Panc1 (cell line): ENCODE measurements at regions not wholly inside any gene's neighbourhood (a gene's known extent, or its start where the extent isn't known, plus 50 kb on each side); places are given as distances from the start of the nearest gene placed in this dataset.

Source experiments
- ATAC-seq: fragments of 200-7000 bp; cut with Tn5 transposase; 2 replicates; pipeline ENCODE4 v1.9.1; 2020; ENCODE audit warnings: mild to moderate bottlenecking, moderate library complexity
- BruUV-seq: library from RNA; stranded (reverse); fragments of 400-500 nt; replicated peaks from 2 replicates; lab custom pipeline; 2021; lab: Mats Ljungman, UMichigan
- CTCF ChIA-PET: fragments of 300-600 bp; sonication (Branson Sonifier 250); formaldehyde crosslinking; loops from one replicate; lab custom pipeline; 2022; ENCODE audit warnings: antibody characterized with exemption; lab: Charles Lee
- POLR2A ChIA-PET: fragments of 300-600 bp; sonication (Branson Sonifier 250); formaldehyde crosslinking; loops from one replicate; lab custom pipeline; 2022; ENCODE audit warnings: antibody characterized with exemption; lab: Charles Lee
- DNase-seq: peaks from one replicate; pipeline ENCODE4 v3.0.0-alpha.2; 2010; ENCODE audit warnings: low read depth, low spot score
- H3K27ac ChIP-seq: 2 replicates; pipeline ENCODE4 v1.5.1; 2011; ENCODE audit warnings: mild to moderate bottlenecking, low read length, inconsistent platforms
- H3K27me3 ChIP-seq: fragments of 200-500 bp; sonication (Bioruptor generic); 2 replicates; pipeline ENCODE4 v1.6.0; 2014; ENCODE audit warnings: low read length, inconsistent platforms; ENCODE audit not compliant: control insufficient read depth, insufficient read depth
- H3K36me3 ChIP-seq: fragments of 200-500 bp; sonication (Bioruptor generic); 2 replicates; pipeline ENCODE4 v1.5.1; 2014; ENCODE audit warnings: inconsistent platforms, mild to moderate bottlenecking, low read length, moderate library complexity; ENCODE audit not compliant: control insufficient read depth, insufficient read depth
- H3K4me1 ChIP-seq: 2 replicates; pipeline ENCODE4 v1.5.1; 2011; ENCODE audit warnings: inconsistent platforms, mild to moderate bottlenecking, low read length, moderate library complexity; ENCODE audit not compliant: control insufficient read depth, insufficient read depth
- H3K4me3 ChIP-seq, 2 experiments: 2 replicates each; pipeline ENCODE4 v1.5.1; 2011 to 2012; ENCODE audit warnings: low read depth in 2 of 2, low read length in 2 of 2, mild to moderate bottlenecking in 2 of 2, inconsistent platforms in 1 of 2, moderate library complexity in 1 of 2
- H3K9me3 ChIP-seq: fragments of 200-500 bp; sonication (Bioruptor generic); 2 replicates; pipeline ENCODE4 v1.5.1; 2014; ENCODE audit warnings: low read depth, mild to moderate bottlenecking, inconsistent platforms, low read length, moderate library complexity; ENCODE audit not compliant: control insufficient read depth, insufficient read depth
- POLR2AphosphoS5 ChIP-seq: IDR thresholded peaks from 2 replicates; pipeline ENCODE4 v1.6.1; 2012; ENCODE audit warnings: mild to moderate bottlenecking, low read depth, low read length, moderate library complexity
- SIN3A ChIP-seq: IDR thresholded peaks from 2 replicates; pipeline ENCODE4 v1.6.1; 2012; ENCODE audit warnings: low read depth, mild to moderate bottlenecking, low read length, moderate library complexity, borderline replicate concordance; ENCODE audit not compliant: insufficient read depth
- TCF7L2 ChIP-seq: IDR thresholded peaks from 2 replicates; pipeline ENCODE4 v1.6.1; 2011; ENCODE audit warnings: mild to moderate bottlenecking, low read depth, low read length, inconsistent platforms
- in situ Hi-C: cut with HindIII; loops from 2 replicates; pipeline ENCODE4 v1.10.0; 2016; ENCODE audit warnings: low sequenced_read_pairs, low pct_unique_long_range_greater_than_20kb
- intact Hi-C: fragments of 100-400 bp; cut with micrococcal nuclease; formaldehyde crosslinking; loops from one replicate; pipeline ENCODE4 v1.10.0; 2022; ENCODE audit not compliant: unreplicated experiment
- TF ChIP-seq, protein P1 (sequence below): fragments of 450-650 bp; IDR thresholded peaks from 2 replicates; pipeline ENCODE4 v1.5.1; 2017; ENCODE audit warnings: mild to moderate bottlenecking
- TF ChIP-seq, protein P2 (sequence below), 2 experiments: IDR thresholded peaks; 2 replicates each; pipeline ENCODE4 v1.6.1; 2011 to 2012; ENCODE audit warnings: low read depth in 2 of 2, control low read depth in 1 of 2, low read length in 1 of 2, mild to moderate bottlenecking in 1 of 2, moderate library complexity in 1 of 2; ENCODE audit not compliant: insufficient read depth in 1 of 2

DNA sequence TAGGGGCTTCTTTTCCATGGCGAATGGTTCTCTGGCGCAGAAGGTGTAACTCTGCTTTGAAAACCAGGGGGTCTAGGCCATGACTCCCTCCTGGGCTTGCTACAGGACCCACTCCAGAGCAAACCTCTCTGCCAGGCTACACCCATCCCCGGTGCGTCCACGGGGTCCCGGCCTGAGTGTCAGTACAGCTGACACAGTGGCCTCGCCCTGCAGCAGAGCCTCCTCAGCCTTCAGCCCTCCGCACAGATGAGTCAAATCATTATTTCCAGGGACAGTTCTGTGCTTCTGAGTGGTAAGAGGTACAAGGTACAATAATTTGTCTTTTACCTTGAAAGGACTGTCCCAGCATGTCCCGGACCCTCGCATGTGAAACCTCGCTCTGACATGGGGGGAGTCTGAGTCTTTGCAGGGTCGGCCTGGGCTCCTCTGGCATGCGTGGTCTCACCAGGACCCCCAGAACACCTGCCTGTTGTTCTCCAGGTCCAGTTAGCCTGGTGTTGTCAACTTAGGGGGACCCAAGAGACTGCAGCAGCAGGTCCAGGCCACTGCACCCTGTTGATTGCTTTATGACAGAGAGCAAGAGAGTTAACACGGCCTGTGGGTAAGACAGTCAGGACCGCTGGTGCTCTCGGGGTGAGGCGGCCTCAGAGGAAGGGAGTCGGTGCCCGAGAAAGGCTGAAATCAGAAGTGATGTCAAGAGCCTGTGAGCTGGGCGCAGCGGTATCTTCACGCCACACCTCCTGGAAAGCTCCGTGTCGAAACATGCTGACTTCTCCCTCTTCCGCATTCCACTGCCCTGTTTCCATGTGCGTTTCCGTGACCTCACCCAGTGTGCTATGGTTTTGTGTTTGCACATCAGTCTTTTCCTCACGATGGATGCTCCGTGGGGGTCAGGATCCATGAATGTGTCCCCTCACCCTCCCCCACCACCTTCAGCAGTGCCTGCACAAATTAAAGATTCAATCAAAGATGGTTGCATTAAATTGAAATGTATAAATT lies 340.1 kb downstream of the EIPR1 start:
- no peak for DNase-seq
- ATAC-seq, result no peak
- ChIA-PET CTCF (no interaction called here), POLR2A (interaction anchor here (0.6 kb wide), 1 partner anchor 297 kb away, joined by 15 read pairs; no protein-coding TSS in a partner anchor)
- Histone ChIP-seq H3K4me3 (no peak overlapping the region), H3K4me1 (no peaks in the 10 kb centered on the region), H3K36me3 (no peaks in the 10 kb centered on the region), H3K9me3 (no peaks in the 10 kb centered on the region), H3K27ac (no peak overlapping the region), H3K27me3 (no peaks in the 10 kb centered on the region; the same call in 1 of the 2 replicates)
- no TSS peak for BruUV-seq
- in situ Hi-C loops, result no loop called here
- TF ChIP-seq, protein P1, sequence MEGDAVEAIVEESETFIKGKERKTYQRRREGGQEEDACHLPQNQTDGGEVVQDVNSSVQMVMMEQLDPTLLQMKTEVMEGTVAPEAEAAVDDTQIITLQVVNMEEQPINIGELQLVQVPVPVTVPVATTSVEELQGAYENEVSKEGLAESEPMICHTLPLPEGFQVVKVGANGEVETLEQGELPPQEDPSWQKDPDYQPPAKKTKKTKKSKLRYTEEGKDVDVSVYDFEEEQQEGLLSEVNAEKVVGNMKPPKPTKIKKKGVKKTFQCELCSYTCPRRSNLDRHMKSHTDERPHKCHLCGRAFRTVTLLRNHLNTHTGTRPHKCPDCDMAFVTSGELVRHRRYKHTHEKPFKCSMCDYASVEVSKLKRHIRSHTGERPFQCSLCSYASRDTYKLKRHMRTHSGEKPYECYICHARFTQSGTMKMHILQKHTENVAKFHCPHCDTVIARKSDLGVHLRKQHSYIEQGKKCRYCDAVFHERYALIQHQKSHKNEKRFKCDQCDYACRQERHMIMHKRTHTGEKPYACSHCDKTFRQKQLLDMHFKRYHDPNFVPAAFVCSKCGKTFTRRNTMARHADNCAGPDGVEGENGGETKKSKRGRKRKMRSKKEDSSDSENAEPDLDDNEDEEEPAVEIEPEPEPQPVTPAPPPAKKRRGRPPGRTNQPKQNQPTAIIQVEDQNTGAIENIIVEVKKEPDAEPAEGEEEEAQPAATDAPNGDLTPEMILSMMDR, result no peak
- no peak for TF ChIP-seq TCF7L2
- TF ChIP-seq, protein P2, sequence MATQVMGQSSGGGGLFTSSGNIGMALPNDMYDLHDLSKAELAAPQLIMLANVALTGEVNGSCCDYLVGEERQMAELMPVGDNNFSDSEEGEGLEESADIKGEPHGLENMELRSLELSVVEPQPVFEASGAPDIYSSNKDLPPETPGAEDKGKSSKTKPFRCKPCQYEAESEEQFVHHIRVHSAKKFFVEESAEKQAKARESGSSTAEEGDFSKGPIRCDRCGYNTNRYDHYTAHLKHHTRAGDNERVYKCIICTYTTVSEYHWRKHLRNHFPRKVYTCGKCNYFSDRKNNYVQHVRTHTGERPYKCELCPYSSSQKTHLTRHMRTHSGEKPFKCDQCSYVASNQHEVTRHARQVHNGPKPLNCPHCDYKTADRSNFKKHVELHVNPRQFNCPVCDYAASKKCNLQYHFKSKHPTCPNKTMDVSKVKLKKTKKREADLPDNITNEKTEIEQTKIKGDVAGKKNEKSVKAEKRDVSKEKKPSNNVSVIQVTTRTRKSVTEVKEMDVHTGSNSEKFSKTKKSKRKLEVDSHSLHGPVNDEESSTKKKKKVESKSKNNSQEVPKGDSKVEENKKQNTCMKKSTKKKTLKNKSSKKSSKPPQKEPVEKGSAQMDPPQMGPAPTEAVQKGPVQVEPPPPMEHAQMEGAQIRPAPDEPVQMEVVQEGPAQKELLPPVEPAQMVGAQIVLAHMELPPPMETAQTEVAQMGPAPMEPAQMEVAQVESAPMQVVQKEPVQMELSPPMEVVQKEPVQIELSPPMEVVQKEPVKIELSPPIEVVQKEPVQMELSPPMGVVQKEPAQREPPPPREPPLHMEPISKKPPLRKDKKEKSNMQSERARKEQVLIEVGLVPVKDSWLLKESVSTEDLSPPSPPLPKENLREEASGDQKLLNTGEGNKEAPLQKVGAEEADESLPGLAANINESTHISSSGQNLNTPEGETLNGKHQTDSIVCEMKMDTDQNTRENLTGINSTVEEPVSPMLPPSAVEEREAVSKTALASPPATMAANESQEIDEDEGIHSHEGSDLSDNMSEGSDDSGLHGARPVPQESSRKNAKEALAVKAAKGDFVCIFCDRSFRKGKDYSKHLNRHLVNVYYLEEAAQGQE (IDR thresholded peaks at IDR 0.05; ENCODE audit: insufficient read depth in 1 of 2, low read depth in 2 of 2, low read length in 1 of 2), result no peak
- no peak for TF ChIP-seq SIN3A
- TF ChIP-seq POLR2AphosphoS5, result no peak
- intact Hi-C loops, result no loop called here

DNA sequence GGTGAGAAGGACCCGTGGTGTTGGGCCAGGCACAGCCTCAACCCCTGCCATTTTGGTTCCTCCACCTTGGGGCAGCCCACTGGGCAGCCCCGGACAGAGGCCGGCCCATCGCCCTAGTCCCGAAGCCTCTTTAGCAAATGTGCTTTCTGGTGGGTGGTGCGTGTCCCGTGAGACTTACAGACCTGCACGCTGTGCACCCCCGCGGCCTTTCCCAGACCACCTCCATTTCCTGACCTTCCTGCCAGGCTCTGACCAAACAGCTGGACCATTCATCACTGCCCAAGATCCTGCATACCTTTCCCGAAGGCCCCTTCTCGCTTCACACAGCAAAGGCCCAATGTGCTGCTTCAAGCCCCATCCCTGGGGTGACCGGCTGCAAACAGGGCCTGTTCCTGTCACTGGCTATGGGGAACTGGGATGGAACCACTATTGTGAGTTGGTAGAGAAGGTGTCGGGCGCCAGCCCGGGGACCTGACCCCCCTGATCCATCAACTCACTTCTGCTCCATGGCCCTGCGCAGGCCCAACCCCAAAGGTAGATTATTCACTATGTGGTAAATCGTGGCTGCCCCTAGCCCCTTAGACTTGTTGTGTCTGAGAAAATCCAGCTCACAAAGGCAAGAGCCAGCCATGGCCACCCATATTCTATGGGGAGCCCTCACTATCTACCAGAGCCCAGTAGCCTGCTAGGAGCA lies 341.0 kb downstream of the EIPR1 start:
- Histone ChIP-seq H3K4me1 (no peaks in the 10 kb centered on the region), H3K36me3 (no peaks in the 10 kb centered on the region), H3K9me3 (no peaks in the 10 kb centered on the region), H3K27me3 (no peaks in the 10 kb centered on the region; the same call in 1 of the 2 replicates), H3K27ac (no peak overlapping the region), H3K4me3 (no peak overlapping the region)
- in situ Hi-C loops (no loop called here), intact Hi-C loops (no loop called here)
- CTCF ChIA-PET, result no interaction called here
- BruUV-seq, result no TSS peak
- TF ChIP-seq, protein P1, result no peak
- TF ChIP-seq, protein P2 (IDR thresholded peaks at IDR 0.05; ENCODE audit: insufficient read depth in 1 of 2, low read depth in 2 of 2, low read length in 1 of 2), result no peak
- POLR2A ChIA-PET, result no interaction called here
- ATAC-seq (no peak), DNase-seq (no peak)
